GM19239 (cell line): ENCODE measurements at regions not wholly inside any gene's neighbourhood (a gene's known extent, or its start where the extent isn't known, plus 50 kb on each side); places are given as distances from the start of the nearest gene placed in this dataset.
"Not testable (repeated sequence)": the region's sequence is repeated elsewhere in the genome, so short reads cannot be mapped to it uniquely, and the experiment has no call there.

Source experiments
- DNase-seq: peaks from one replicate; pipeline ENCODE4 v3.0.0; 2011; ENCODE audit warnings: low spot score; ENCODE audit not compliant: insufficient read length
- FAIRE-seq: peaks from 2 replicates; lab custom pipeline; 2011; peaks lifted over from hg19 to GRCh38; lab: Jason Lieb, UNC

DNA sequence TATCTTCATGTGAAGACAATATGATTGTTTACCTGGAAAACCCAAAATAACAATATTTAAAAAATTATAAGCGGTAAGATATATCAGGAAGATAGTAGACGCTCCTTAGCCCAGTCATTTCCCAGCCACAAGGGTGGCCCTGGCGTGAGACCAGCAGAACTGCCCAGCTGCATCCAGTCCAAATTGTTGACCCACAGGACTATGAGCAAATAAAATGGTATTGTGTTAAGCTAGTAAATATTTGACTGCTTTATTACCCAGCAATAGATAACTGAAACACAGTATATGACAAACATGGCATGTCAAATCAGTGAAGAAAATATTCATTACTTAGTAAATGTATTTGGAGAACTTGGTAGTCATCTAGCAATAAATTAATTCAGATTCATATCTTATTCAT lies 294.3 kb upstream of the SPAG17 start:
- no peak for FAIRE-seq
- DNase-seq: no peak

DNA sequence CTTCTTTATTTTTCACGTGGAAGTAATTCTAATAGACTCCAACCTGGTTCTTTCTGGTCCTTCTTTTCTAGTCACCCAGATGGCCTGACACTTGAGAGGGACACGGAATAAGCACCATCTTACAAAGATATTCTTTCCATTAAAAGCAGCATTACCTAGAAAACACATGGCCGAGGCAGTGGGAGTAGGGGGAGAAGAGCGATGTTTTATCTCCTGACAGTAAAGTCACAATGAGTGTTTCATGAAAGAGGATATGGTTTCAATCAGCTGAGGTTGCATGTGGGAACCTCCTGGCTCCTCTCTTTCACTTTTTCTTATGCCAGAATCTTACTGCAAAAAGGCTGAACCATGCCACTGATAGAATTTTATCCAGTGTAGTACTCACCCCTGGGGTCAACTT lies 288.8 kb upstream of the SPAG17 start:
- DNase-seq (no peak), FAIRE-seq (no peak)

DNA sequence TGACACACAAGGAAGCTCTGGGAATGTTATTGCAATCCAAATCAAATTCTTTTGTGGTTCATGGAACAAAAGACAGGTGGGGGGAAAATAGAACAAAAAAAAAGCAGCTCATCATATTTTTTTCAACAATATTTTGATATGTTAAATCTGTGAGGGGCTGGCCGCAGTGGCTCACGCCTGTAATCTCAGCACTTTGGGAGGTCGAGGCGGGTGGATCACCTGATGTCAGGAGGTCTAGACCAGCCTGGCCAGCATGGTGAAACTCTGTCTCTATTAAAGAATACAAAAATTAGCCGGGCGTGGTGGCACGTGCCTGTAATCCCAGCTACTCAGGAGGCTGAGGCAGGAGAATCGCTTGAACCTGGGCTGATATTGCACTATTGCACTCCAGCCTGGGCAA lies 279.4 kb upstream of the SPAG17 start:
- not testable (repeated sequence) for FAIRE-seq, DNase-seq

DNA sequence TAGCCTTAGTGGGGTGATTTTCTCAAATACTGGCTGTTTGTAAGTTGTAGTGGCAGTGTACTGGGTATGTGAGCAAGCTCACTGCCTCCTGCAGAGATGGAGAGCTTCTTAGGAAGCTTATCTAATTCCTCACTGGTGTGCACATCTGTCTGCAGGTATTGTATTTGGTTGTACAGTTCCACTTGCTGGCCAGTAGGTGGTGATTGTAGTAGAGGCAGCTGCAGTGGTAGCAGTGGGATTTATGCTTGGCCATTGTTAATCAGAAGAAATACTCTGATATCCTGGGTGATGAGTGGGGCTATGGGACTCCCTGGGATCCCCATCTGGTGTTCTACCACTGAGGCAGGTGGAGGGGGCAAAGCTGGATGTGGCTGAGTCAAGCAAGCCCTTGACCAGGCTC lies 276.1 kb upstream of the SPAG17 start:
- no peak for FAIRE-seq
- DNase-seq: no peak

DNA sequence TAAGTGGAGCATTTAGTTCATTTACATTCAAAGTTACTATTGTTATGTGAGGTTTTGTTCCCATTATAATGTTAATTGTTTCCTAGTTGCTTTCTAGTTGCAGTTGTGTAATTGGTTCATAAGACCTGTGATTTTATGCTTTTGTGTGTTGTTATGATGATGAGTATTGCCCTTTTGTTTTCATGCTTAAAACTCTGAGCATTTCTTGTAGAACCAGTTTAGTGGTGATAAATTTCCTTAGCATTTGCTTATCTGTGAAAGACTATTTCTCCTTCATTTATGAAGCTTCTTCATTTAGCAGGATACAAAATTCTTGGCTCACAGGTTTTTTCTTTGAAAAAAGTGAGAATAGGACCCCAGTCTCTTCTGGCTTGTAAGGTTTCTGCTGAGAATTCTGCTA lies 274.8 kb upstream of the SPAG17 start:
- DNase-seq (no peak), FAIRE-seq (no peak)

DNA sequence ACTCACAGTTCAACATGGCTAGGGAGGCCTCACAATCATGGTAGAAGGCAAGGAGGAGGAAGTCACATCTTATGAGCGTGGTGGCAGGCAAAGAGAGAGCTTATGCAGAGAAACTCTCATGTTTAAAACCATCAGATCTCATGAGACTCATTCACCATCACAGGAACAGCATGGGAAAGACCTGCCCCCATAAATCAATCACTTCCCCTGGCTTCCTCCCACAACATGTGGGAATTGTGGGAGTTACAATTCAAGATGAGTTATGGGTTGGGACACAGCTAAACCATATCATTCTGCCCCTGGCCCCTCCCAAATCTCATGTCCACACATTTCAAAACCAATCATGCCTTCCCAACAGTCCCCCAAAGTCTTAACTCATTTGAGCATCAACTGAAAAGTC lies 268.8 kb upstream of the SPAG17 start:
- not testable (repeated sequence) for DNase-seq, FAIRE-seq

DNA sequence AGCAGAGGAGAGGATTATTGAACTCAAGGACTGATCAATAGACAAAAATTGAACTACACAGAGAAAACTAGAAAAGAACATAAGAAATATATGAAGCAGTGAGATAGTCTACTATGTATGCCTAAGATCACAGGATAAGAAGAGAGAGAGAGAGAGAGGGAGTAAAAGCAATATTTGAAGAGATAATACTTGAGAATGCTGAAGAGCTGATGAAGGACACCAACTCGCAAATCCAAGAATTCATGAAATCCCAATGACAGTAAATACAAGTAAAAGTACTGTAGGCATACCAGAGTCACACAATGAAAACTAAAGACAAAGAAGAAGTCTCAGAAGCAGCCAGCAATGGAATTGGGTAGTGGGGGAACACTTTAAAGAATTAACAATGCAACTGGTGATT lies 260.1 kb upstream of the SPAG17 start:
- no peak for DNase-seq
- no peak for FAIRE-seq

DNA sequence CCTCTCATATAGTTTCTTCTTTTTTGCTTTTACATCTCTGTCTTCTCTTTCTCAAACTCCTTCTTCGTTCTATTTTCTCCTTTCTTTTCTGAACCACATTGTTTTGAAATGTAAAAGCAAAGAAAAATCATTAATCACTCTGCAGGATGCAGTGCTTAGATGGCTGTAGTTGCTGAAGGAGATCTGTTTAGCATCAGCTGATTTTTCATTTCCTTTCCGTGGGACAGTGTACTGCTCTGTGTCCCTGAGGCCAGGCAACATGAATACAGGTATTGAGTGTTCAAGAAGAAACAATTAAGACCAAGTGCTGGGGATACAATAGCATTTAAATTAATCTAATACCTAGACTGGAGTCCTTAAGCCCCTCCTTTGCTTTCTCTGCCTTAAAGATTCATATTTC lies 257.2 kb upstream of the SPAG17 start:
- DNase-seq: no peak
- FAIRE-seq: no peak

DNA sequence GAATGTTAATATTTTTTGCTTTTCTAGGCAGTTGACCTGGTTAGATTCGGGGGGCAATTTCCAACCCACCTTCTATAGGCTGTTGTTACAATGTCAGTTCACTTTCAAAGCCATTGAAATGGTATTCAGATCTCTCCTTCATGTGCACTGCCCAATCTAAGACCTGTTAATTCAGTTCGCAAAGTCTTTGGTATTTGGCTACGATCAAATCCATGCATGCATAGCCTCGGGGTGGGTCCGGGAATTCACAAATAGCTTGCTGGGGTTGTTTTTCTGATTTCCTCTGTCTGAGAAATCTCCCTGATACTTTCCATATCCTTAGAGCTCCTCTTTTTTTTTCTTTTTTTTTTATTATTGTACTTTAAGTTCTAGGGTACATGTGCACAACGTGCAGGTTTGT lies 252.6 kb upstream of the SPAG17 start:
- DNase-seq: no peak
- no peak for FAIRE-seq

DNA sequence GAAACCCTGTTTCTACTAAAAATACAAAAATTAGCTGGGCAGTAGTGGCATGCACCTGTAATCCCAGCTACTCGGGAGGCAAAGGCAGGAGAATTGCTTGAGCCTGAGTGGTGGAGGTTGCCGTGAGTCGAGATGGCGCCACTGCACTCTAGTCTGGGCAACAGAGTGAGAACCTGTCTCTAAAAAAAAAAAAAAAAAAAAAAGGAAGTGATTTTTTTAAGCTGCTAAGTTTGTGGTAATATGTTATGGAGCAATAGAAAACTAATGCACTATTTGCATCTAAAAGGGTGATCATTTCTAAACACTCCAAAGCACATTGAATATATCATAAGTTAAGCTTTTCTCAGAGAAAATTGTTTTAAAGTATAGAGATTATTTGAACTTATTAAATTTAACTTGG lies 244.8 kb upstream of the SPAG17 start:
- FAIRE-seq: no peak
- DNase-seq: no peak

DNA sequence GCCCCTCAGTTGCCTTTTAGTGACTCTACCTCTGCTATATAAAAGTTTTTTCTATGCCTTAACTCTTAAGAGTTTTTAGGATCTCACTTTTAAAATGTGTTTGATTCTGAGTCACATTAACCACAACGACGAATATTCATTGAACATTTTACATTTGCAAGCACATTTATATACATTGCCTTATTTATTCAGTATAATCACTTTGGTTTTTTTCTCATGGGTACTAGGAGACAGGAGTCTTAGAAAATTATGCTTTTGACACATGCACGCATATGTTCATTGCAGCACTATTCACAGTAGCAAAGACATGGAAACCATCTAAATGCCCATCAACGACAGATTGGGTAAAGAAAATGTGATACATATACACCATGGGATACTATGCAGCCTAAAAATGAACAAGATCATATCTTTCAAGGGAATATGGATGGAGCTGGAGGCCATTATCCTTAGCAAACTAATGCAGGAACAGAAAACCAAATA lies 236.9 kb upstream of the SPAG17 start:
- DNase-seq (no peak), FAIRE-seq (no peak)

DNA sequence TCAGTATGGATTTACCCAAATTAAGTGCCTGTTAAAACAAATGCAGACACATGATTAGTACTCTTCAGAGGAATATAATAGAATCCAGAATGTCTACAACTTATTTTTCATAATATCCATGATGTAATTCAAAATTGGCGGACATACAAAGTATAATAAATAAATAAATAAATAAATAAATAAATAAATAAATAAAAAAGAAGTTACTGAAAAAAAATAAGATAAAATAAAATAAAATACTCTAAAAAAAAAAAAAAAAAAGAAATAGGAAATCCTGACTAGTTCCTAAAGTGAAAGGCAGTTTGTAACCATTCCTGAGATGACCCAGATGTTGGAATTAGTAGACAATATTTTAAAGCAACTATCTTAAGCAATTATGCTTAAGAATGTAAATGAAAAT lies 219.0 kb upstream of the SPAG17 start:
- FAIRE-seq (no peak), DNase-seq (no peak)

DNA sequence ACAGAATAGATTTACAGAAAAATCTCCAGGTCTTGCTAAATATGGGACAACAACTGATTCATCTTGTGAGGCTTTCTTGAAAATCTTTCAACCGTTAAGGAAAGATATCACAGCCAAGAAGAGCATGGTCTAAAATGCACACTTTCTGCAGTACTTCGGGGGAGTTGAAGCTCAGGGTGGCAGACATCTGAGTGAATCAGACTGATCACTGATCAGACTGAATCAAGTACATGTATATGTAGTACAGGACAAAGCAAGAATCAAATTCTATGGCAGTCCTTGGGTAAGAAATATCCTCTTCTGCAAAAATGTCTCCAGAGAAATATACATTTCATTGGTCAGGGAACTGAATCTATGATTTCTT lies 212.4 kb upstream of the SPAG17 start:
- no peak for DNase-seq
- no peak for FAIRE-seq

DNA sequence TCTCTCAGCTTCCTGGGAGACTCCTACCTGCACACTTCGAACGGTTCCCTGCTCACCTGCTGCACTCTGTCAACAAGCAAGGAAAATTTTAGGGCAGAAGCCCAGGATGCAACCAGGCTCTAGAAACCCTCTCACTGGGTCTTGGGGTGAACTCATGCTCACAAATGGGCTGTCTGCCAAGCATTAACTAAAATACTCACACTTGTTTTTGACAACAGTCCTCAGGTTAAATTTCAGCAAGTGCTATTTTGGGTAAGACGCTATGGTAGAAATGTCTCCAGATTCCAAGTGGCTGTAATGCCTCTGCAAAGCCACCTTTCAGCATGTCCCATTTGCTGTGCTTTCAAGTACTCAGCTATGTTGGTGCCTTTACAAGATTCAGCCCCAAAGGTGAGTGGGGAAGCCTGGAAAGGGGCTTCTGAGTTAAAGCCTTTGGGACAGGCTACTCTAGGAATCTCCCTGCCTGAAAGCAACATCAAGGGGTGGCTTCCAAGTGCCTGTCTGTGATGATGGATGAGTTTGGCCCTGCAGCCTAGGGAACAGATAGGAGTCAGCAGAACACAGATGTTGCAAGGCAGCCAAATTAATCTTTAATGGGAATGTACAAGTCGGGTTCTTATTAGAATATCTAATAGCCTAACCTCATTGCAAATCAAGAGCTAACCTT lies 211.9 kb upstream of the SPAG17 start:
- no peak for FAIRE-seq
- no peak for DNase-seq

DNA sequence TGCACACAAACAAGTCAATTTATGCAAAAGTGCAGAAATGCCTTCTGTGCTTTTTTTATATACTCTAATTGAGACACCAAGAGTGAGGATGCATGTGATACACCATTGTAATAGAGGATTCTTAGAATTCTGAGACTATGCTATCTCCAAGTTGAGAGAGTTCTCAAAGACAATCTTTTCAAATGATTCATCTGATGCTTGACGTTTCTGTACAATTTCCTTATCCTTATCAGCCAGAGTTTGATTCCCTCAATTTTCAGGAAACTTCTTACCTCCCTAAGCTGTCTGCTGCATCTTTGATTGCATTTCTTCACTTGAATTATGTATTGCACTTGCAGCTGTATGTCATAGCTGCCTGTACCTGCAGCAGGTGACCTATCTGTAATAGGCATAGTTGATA lies 211.3 kb upstream of the SPAG17 start:
- no peak for FAIRE-seq
- no peak for DNase-seq

DNA sequence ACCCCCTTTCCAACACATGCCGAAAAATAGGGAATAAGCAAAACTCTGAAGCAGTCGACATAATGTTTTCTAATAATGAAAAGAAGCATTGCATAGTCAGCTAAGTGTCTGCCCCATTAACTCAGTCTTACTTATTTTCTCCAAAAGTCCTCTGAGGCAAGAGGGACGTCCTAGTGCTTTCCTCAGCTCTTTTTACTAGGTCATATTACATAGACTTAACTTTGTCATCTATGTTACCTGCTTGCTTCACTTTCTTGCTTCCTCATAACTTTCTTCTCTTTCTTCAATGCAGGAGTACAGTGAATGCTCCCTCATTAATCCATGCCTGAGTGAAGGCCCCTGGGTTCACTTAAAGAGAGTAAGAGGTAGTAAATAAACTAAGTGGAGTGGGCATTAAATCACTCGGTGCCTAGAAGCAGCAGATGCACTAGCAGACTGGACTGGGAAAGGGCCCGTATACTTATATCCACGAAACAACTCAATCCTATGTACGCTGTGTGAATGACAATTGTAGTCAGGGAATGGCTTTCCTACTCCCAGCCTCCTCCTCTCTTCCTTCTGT lies 210.5 kb upstream of the SPAG17 start:
- FAIRE-seq: no peak
- DNase-seq: no peak

DNA sequence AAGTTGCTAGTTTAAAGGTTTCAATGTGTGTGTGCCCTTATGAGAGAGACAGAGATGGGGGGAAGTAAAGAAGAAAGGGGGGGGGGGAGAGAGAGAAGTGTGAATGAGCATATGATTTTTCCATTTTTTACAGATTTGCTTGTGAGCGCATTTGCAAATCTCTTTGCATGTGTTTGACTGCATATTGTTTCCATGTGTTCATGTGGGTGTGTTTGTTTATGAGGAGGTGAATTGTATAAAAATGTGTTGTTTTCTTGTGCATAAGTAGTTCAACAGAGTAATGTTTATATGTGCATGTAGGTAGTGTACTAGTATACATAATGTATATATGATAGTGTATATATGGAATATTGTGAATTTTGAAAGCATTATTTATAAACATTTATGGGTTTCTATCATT lies 205.9 kb upstream of the SPAG17 start:
- FAIRE-seq: no peak
- no peak for DNase-seq

DNA sequence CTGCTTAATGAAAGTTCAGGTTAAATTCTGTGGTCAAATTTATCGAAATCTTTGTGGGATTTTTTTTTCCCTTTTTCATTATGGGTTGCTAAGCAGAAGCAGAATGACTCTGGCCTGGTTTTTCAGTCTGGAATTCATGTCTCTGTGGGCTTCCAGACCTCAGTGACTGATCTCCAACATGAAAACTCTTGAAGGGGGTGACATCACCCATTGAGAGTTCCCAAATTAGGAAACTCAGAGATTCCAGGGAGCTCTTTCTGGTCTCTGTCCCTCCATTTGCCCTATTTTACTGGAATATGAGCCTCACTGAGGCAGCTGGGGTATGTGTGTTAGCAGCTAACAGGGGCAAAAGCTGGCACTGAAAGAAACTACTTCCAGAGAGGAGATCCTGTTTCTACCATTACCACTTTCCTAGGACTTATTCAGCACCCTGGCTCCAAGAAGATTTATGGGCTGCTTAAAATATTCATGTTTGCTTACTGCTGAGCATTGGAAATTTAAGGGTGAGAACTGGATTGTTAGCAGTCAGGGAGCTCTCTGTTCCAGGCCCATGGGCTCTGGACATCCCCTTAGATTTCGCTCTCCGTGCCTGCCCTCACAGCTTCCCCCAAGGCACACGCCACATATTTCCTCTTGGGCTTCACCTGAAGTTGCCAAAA lies 203.4 kb upstream of the SPAG17 start:
- FAIRE-seq: no peak
- DNase-seq: no peak

DNA sequence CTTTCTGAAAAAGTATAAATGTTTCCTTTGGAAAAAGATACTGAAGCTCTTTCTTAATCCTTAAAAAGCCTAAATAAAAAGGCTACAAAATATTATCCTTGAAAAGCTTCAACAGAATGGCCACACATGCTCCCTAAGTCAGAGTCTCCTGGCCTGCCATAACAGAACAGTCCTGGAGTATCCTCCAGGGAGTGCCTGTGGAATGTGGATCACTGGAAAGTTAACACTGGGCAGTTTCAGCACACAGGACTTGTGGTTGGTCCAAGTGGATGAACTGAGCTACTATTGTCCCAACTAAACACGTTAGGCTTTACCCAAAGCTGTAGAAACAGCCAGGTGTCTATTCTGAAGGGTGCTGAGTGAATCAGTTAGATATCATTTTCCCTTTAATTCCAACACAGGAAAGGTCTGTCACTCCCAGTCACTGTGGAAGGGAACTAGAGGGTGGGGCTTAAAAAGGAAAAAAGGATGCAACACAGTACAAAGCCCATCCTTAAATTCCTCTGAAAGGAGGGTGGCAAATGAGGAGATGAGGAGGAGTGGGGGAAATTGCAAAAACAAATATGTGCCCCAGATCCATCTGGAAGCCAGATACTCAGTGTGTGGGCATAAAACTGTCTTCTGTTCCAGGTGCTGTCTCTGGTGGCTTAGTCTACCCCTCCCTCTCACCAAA lies 196.3 kb upstream of the SPAG17 start:
- no peak for DNase-seq
- FAIRE-seq: no peak

DNA sequence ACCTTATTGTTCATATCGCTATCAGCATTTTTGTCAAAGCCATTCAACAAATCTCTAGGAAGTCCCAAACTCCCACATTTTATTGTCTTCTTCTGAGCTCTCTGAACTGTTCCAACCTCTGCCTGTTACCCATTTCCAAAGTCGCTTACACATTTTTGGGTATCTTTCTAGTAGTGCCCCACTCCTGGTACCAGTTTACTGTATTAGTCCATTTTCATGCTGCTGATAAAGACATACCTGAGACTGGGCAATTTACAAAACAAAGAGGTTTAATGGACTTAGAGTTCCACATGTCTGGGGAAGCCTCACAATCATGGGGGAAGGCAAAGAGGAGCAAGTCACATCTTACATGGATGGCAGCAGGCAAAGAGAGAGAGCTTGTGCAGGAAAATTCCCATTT lies 192.2 kb upstream of the SPAG17 start:
- DNase-seq, FAIRE-seq: not testable (repeated sequence)

DNA sequence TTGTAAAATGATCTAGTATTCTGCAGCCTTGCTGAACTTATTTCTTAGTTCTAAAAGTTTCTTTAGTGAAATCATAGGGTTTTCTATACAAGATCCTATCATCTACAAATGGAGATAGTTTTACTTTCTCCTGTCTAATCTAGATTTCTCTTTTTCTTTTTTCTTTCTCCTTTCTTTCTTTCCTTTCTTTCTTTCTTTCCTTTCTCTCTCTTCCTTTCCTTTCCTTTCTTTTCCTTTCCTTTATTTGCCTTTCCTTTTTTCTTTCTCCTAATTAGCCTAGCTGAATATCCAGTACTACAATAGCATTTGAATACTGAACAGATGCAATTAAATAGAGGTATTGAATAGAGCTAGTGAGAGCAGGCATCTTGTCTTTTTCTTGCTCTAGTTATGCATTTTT lies 186.6 kb upstream of the SPAG17 start:
- FAIRE-seq: no peak

More for the DNA sequence above, 186.6 kb upstream of the SPAG17 start:
- DNase-seq: no peak
